ENCODE measurements at regions not wholly inside any gene's neighbourhood (a gene's known extent, or its start where the extent isn't known, plus 50 kb on each side); places are given as distances from the start of the nearest gene placed in this dataset.

DNA sequence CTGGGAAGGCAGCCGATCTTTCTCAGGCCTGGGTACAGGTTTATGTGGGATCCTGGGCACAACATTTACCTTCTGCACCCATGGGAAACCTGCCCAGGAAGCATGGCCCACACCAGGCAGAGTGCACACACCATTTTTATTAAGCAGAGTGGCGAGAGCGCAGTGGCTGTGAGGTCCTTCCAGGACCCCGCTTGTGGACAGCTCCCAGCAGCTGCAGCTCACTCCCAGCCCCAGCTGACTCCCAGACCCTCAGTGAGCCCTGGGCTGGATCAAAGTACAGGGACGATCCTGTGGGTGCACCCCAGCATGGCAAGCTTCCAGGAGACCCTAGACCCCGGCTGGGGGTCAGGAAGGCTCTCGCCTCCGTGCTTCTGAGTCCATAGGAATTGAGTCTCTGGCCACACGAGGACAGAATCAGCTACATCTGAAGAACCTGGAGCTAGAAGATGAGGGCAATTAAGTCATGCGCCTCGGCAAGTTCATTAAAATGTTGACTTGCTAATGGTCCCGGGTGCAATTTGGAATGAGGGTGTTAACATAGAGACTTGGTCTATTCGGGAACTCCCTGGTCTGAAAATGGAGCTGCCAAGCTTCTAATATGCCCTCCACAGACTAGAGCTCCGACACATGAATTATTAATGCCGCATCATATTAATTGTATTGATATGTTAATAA is 65.4 kb upstream of the SLCO4A1 start:
- H3K27ac ChIP-seq (ENCODE audit: low read length): no peak overlapping the region
- no peaks in the 10 kb centered on the region for H3K9me3 ChIP-seq (ENCODE audit: insufficient read depth, low read depth, low read length)
- no peaks in the 10 kb centered on the region for H3K36me3 ChIP-seq (ENCODE audit: insufficient read depth, low read depth, low read length)
- H3K27me3 ChIP-seq (ENCODE audit: insufficient read depth, low read length): peaks cover 24% of the 10 kb centered on the region
- H3K4me1 ChIP-seq (ENCODE audit: insufficient read depth, low read length): no peaks in the 10 kb centered on the region; the same call in 1 of the 2 replicates
- H3K9ac ChIP-seq (ENCODE audit: low read depth, low read length): no peak overlapping the region
- H3K4me3 ChIP-seq (ENCODE audit: low read length): no peak overlapping the region

DNA sequence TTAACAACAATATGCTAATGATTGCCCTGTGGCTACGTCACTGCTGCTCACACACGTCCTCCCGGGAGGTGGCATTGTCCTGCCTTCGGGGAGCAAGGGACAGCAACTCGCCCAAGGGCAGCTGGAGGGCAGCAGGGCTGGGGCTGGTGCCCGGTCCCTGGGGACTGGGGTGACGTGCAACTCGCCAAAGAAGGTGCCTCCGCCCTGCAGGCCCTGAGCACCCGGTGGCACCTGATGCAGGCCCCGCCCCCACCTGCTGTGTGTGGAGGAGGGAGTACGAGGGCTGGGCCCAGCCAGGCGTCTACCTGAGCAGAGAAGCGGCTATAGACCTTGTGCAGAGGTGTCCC is 64.8 kb upstream of the SLCO4A1 start:
- no peak overlapping the region for H3K9ac ChIP-seq (ENCODE audit: low read depth, low read length)
- H3K27ac ChIP-seq (ENCODE audit: low read length): no peak overlapping the region
- no peaks in the 10 kb centered on the region for H3K36me3 ChIP-seq (ENCODE audit: insufficient read depth, low read depth, low read length)
- H3K4me3 ChIP-seq (ENCODE audit: low read length): no peak overlapping the region
- no peaks in the 10 kb centered on the region; the same call in 1 of the 2 replicates for H3K4me1 ChIP-seq (ENCODE audit: insufficient read depth, low read length)
- H3K9me3 ChIP-seq (ENCODE audit: insufficient read depth, low read depth, low read length): no peaks in the 10 kb centered on the region
- H3K27me3 ChIP-seq (ENCODE audit: insufficient read depth, low read length): peaks cover 27% of the 10 kb centered on the region

DNA sequence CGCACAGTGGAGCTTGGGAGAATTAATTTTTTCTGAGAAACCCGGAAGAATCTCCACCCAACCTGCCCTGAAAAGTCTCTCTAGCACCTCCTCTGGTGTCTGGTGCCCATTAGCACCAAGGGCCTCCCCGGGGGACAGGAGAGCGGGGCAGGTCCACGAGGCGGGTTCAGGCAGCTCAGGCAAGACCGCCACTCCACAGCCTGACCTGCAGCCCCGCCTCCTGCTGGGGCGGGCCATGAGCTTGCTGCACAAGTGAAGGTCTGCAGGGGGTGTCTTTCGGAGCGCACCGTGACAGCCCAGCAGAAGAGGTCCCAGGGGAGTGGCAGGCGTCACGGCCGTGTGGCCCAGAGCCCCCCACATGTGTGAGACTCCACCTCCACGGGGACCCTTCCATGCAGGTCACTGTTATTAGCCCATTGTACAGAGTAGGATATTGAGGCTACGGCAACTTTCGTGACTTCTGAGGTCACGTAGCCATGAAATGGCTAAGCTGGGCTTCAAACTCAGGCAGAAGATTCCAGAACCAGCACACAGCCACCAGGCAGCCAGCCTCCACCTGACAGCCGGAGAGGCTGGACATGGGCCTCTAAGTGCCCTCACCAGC is 63.9 kb upstream of the SLCO4A1 start:
- Histone ChIP-seq H3K9ac (ENCODE audit: low read depth, low read length) (no peak overlapping the region), H3K4me3 (ENCODE audit: low read length) (no peak overlapping the region), H3K36me3 (ENCODE audit: insufficient read depth, low read depth, low read length) (no peaks in the 10 kb centered on the region), H3K9me3 (ENCODE audit: insufficient read depth, low read depth, low read length) (no peaks in the 10 kb centered on the region), H3K4me1 (ENCODE audit: insufficient read depth, low read length) (no peaks in the 10 kb centered on the region; the same call in 1 of the 2 replicates), H3K27ac (ENCODE audit: low read length) (no peak overlapping the region), H3K27me3 (ENCODE audit: insufficient read depth, low read length) (peaks cover 28% of the 10 kb centered on the region)

DNA sequence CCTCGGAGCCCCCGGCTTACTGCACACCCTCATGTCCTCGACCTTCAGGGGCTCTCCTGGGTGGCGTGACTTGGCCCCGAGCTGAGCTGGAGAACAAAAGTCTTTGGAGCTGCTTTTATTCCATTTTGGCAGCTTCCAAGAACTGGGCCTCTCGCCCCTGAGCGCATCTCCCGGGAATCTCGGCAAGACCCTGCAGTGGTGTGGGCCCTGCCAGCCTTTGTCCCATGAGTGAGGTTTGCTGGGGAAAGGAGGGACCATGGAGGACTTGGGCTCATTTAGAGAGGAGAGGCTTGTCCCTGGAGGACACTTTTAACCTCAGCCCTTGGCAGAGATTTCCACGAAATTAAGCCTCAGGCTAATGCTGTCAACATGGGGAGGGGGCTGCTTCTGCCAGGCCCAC is 62.3 kb upstream of the SLCO4A1 start:
- H3K36me3 ChIP-seq (ENCODE audit: insufficient read depth, low read depth, low read length): no peaks in the 10 kb centered on the region
- peaks cover 23% of the 10 kb centered on the region for H3K27me3 ChIP-seq (ENCODE audit: insufficient read depth, low read length)
- no peak overlapping the region for H3K9ac ChIP-seq (ENCODE audit: low read depth, low read length)
- H3K4me3 ChIP-seq (ENCODE audit: low read length): no peak overlapping the region
- no peaks in the 10 kb centered on the region; the same call in 1 of the 2 replicates for H3K4me1 ChIP-seq (ENCODE audit: insufficient read depth, low read length)
- H3K9me3 ChIP-seq (ENCODE audit: insufficient read depth, low read depth, low read length): no peaks in the 10 kb centered on the region
- H3K27ac ChIP-seq (ENCODE audit: low read length): no peak overlapping the region

DNA sequence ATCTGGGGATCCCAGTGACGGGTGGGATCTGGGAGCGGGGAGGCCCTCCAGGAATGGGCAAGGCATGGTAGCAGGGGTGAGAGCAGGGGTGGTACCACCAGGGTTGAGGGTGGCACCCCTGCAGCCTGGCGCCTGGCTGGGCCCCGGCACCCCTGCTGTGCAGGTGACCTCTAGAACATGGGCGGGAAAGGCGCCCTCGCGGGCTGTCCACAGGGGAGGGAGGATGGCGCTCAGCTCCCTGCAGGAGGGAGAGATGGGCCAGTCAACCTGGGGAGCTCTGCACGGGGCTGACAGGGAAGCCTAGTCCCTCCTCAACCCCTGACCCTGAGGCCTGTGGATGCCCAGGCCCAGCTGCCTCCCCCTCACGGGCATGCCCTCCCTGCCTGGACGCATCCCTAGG is 61.6 kb upstream of the SLCO4A1 start:
- Histone ChIP-seq H3K27ac (ENCODE audit: low read length) (no peak overlapping the region), H3K36me3 (ENCODE audit: insufficient read depth, low read depth, low read length) (no peaks in the 10 kb centered on the region), H3K4me1 (ENCODE audit: insufficient read depth, low read length) (no peaks in the 10 kb centered on the region; the same call in 1 of the 2 replicates), H3K27me3 (ENCODE audit: insufficient read depth, low read length) (peaks cover 23% of the 10 kb centered on the region), H3K9me3 (ENCODE audit: insufficient read depth, low read depth, low read length) (no peaks in the 10 kb centered on the region), H3K9ac (ENCODE audit: low read depth, low read length) (no peak overlapping the region), H3K4me3 (ENCODE audit: low read length) (no peak overlapping the region)

DNA sequence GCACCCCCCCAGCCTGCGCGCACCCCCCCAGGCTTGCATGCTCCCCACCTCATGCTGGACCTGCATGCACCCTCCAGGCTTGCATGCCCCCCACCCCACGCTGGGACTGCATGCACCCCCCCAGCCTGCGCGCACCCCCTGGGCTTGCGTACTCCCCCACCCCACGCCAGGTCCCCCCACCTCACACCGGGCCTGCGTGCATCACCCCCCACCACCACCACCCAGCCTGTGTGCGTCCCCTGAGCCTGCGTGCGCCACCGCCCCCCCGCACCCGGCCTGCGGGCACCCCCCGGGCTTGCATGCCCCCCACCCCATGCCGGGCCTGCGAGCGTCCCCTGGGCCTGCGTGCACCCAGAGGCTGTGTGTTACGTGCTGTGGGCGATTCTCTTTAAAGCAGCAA is 61.0 kb upstream of the SLCO4A1 start:
- H3K9ac ChIP-seq (ENCODE audit: low read depth, low read length): no peak overlapping the region
- H3K27me3 ChIP-seq (ENCODE audit: insufficient read depth, low read length): peaks cover 23% of the 10 kb centered on the region
- no peaks in the 10 kb centered on the region for H3K36me3 ChIP-seq (ENCODE audit: insufficient read depth, low read depth, low read length)
- no peaks in the 10 kb centered on the region; the same call in 1 of the 2 replicates for H3K4me1 ChIP-seq (ENCODE audit: insufficient read depth, low read length)
- H3K4me3 ChIP-seq (ENCODE audit: low read length): no peak overlapping the region
- H3K9me3 ChIP-seq (ENCODE audit: insufficient read depth, low read depth, low read length): no peaks in the 10 kb centered on the region
- no peak overlapping the region for H3K27ac ChIP-seq (ENCODE audit: low read length)

DNA sequence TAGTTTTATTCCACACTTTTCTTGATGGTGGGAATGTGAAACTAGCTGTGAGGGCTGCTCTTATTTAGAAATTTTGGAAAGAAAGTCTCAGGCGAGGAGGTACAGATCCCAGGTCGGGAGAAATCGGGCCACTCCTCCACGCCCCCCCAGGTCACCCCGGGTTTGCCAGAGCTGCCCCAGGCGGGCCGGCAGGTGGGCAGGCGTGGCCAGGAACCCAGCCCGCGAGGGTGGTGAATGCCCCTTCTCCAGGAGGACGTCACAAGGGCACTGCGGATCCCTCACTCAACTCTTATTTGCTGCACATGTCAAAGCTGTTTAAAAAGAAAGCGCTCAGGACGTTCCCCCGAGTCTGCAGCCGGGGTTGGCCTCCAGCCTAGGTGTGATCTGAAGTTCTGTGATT is 60.5 kb upstream of the SLCO4A1 start:
- H3K4me3 ChIP-seq (ENCODE audit: low read length): no peak overlapping the region
- H3K4me1 ChIP-seq (ENCODE audit: insufficient read depth, low read length): no peaks in the 10 kb centered on the region; the same call in 1 of the 2 replicates
- no peak overlapping the region for H3K9ac ChIP-seq (ENCODE audit: low read depth, low read length)
- H3K27ac ChIP-seq (ENCODE audit: low read length): no peak overlapping the region
- H3K36me3 ChIP-seq (ENCODE audit: insufficient read depth, low read depth, low read length): no peaks in the 10 kb centered on the region
- no peaks in the 10 kb centered on the region for H3K9me3 ChIP-seq (ENCODE audit: insufficient read depth, low read depth, low read length)
- H3K27me3 ChIP-seq (ENCODE audit: insufficient read depth, low read length): peaks cover 23% of the 10 kb centered on the region

DNA sequence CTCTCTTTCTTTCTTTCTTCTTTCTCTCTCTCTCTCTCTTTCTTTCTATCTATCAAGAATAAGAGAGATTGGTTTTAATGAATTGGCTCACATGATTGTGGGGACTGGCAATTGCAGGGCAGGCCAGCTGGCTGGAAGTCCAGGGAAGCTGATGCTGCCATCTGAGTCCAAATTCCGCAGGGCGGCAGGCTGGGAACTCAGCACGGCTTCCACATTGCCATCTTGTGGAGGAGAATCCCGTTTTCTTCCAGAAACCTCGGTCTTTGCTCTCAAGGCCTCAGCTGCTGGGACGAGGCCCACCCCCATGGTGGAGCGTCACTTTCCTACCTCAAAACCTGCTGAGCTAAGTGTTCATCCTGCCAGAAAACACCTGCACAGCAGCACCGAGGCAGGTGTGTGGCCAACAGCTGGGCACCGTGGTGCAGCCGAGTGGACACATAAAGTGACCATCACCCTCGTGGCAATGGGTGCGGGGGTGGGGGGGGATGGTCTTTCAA is 58.8 kb upstream of the SLCO4A1 start:
- H3K36me3 ChIP-seq (ENCODE audit: insufficient read depth, low read depth, low read length): no peaks in the 10 kb centered on the region
- H3K27me3 ChIP-seq (ENCODE audit: insufficient read depth, low read length): peaks cover 23% of the 10 kb centered on the region
- no peak overlapping the region for H3K27ac ChIP-seq (ENCODE audit: low read length)
- no peak overlapping the region for H3K9ac ChIP-seq (ENCODE audit: low read depth, low read length)
- H3K9me3 ChIP-seq (ENCODE audit: insufficient read depth, low read depth, low read length): no peaks in the 10 kb centered on the region
- H3K4me1 ChIP-seq (ENCODE audit: insufficient read depth, low read length): no peaks in the 10 kb centered on the region; the same call in 1 of the 2 replicates
- H3K4me3 ChIP-seq (ENCODE audit: low read length): no peak overlapping the region

DNA sequence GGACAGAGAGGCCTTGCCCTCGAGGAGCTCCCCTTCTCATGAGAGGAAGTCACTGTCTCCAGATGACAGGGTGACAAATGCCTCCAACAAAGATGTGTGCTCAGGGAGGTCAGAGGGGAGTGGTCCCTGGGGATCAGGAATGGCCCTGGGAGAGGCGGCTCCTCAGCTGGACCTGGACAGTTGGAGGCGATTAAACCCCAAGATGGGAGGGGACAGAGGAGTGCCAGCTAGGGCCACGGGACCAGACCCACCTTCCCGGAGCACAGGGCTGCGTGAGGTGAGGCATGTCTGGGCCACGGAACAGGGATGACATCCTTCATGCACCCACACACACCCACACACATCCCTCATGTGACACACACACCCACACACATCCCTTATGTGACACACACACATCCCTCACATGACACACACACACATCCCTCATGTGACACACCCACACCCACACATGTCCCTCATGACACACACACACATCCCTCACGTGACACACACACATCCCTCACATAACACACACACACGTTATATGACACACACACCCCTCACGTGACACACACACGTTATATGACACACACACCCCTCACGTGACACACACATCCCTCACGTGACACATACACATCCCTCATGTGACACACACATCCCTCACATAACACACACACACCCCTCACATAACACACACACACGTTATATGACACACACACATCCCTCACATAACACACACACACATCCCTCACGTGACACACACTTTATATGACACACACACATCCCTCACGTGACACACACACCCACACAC is 57.4 kb upstream of the SLCO4A1 start:
- Histone ChIP-seq H3K27ac (ENCODE audit: low read length) (no peak overlapping the region), H3K4me3 (ENCODE audit: low read length) (no peak overlapping the region), H3K27me3 (ENCODE audit: insufficient read depth, low read length) (peaks cover 13% of the 10 kb centered on the region), H3K9ac (ENCODE audit: low read depth, low read length) (no peak overlapping the region), H3K4me1 (ENCODE audit: insufficient read depth, low read length) (no peaks in the 10 kb centered on the region; the same call in 1 of the 2 replicates), H3K9me3 (ENCODE audit: insufficient read depth, low read depth, low read length) (no peaks in the 10 kb centered on the region), H3K36me3 (ENCODE audit: insufficient read depth, low read depth, low read length) (no peaks in the 10 kb centered on the region)

DNA sequence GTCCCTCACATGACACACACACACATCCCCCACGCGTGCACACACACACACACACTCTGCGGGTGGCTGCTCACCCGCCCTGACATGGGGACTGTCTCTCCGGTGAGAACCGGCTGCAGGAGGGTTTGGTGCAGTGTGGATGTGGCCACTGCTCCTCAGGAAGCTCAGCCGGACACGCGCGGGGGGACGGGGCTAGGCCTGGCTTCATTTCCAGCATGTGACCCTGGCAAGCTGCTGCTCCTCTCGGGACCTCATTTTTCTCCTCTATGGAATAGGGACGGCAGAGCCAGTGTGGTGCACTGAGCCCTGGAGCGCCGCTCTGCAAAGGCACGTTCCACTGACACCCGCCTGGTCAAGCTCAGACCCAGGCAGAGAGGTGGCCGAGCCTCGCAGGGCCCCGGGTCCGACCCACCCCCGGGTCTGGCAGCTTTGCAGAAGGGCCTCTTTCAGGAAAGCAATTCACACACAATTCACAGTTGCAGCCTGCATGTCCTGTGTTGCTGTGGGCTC is 56.8 kb upstream of the SLCO4A1 start:
- Histone ChIP-seq H3K9me3 (ENCODE audit: insufficient read depth, low read depth, low read length) (no peaks in the 10 kb centered on the region), H3K27ac (ENCODE audit: low read length) (no peak overlapping the region), H3K27me3 (ENCODE audit: insufficient read depth, low read length) (peaks cover 13% of the 10 kb centered on the region), H3K4me3 (ENCODE audit: low read length) (no peak overlapping the region), H3K4me1 (ENCODE audit: insufficient read depth, low read length) (no peaks in the 10 kb centered on the region; the same call in 1 of the 2 replicates), H3K9ac (ENCODE audit: low read depth, low read length) (no peak overlapping the region), H3K36me3 (ENCODE audit: insufficient read depth, low read depth, low read length) (no peaks in the 10 kb centered on the region)

DNA sequence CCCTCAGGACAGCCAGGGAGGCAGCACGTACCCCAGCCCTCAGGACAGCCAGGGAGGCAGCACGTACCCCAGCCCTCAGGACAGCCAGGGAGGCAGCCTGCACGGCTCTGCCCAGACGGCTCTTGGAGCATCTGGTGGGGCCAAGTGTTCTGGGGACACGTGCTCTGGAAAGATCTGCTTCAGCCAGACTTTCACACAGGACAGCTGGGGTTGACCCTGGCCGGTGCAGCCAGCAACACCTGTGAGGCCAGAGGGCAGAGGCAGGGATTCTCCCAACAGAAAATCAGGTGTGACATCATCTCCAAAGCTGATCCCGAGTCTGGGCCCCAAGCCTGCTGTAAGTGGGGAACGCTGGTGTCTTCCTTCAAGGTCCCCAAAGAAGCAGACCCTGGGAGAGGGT is 55.5 kb upstream of the SLCO4A1 start:
- Histone ChIP-seq H3K36me3 (ENCODE audit: insufficient read depth, low read depth, low read length) (no peaks in the 10 kb centered on the region), H3K4me3 (ENCODE audit: low read length) (no peak overlapping the region), H3K9ac (ENCODE audit: low read depth, low read length) (no peak overlapping the region), H3K27ac (ENCODE audit: low read length) (no peak overlapping the region), H3K4me1 (ENCODE audit: insufficient read depth, low read length) (no peaks in the 10 kb centered on the region; the same call in 1 of the 2 replicates), H3K27me3 (ENCODE audit: insufficient read depth, low read length) (peaks cover 10% of the 10 kb centered on the region), H3K9me3 (ENCODE audit: insufficient read depth, low read depth, low read length) (no peaks in the 10 kb centered on the region)
